ENCODE measurements at regions not wholly inside any gene's neighbourhood (a gene's known extent, or its start where the extent isn't known, plus 50 kb on each side); places are given as distances from the start of the nearest gene placed in this dataset.
"Not testable (repeated sequence)": the region's sequence is repeated elsewhere in the genome, so short reads cannot be mapped to it uniquely, and the experiment has no call there.

DNA sequence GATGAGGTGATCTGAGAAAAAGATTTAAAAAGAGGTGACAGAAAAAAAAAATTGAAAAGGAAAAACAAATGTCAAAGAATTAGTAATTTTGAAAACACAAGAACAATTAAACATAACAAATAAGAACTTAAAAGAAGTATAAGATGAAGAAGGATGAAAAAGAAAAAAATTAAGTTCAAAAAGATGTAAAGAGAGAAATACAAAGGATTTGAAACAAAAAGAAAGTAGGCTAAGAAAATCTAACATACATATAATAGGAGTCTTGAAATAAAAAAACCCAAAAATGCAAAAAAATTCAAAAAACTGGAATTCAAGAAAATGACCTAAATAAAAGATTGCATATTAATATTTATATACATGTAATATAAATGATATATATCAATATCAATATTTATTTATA, 949.2 kb downstream of the MCTP2 start:
- Histone ChIP-seq H3K36me3 (ENCODE audit: insufficient read depth, low read length) (no peaks in the 10 kb centered on the region), H3K9me3 (ENCODE audit: control insufficient read depth, insufficient read depth, low read length) (peaks cover 4% of the 10 kb centered on the region; the same call in 1 of the 2 replicates), H3K9ac (ENCODE audit: low read depth, low read length) (no peak overlapping the region), H3K4me1 (ENCODE audit: insufficient read depth, low read length) (no peaks in the 10 kb centered on the region)

DNA sequence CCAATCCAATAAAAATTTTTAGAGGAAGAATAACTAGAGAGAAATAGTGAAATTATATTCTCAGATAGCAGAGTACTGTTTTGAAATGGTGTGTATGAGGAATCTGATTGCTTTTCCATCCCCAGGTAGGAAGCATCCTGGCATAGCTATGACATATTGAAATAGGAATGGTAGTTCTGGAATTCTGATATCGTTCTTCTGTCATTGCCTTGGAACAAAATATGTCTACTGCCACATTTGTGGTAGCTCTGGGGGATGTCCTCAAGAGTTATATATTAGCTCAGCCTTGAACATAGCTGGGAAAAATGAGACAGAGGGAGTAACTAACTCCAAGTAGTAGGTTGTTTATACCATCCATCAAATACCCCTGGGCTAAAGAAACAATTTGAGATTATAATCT, 950.7 kb downstream of the MCTP2 start:
- H3K4me1 ChIP-seq (ENCODE audit: insufficient read depth, low read length) = no peaks in the 10 kb centered on the region
- no peak overlapping the region for H3K9ac ChIP-seq (ENCODE audit: low read depth, low read length)

DNA sequence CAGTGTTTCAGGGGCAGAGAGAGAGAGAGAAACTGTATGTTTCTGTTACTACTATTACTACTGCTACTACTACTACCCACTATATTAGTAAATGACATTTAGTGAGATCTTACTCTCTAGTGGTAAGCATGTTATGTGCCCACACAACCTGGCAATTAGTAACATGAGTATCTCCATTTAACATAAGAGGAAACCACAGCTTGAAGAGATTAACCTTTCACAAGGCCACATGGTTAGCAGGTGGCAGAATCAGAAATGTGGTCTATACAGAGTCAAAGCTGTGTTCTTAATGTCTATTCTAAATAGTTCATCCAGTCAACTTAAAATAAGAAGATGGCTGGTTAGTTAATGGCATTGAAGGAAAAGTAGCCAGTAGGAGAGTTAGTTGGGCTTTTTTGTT, 961.6 kb downstream of the MCTP2 start:
- Histone ChIP-seq H3K4me1 (ENCODE audit: insufficient read depth, low read length) (no peaks in the 10 kb centered on the region), H3K9ac (ENCODE audit: low read depth, low read length) (no peak overlapping the region), H3K9me3 (ENCODE audit: control insufficient read depth, insufficient read depth, low read length) (no peaks in the 10 kb centered on the region; the same call in 1 of the 2 replicates)

More for the DNA sequence above, 950.7 kb downstream of the MCTP2 start:
- Histone ChIP-seq H3K9me3 (ENCODE audit: control insufficient read depth, insufficient read depth, low read length) (peaks cover 4% of the 10 kb centered on the region; the same call in 1 of the 2 replicates), H3K36me3 (ENCODE audit: insufficient read depth, low read length) (no peaks in the 10 kb centered on the region)

DNA sequence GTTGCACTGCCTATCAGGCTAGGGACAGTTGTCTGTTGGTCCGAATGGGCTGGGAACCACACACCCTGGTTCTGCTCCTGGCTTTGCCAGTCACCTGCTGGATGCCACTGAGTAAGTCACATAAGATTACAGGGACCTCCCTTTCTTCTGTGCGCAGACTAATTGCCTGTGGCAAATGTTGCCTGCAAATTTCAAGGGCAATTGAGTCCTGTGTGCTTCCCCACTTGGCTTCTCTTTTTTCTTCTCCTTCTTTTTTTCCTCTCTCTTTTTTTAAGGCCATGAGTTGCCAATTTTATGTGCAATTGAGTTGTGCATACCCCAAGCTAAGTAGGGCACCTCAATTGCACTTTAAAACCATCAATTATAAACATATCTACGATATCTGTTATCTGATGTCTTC, 963.4 kb downstream of the MCTP2 start:
- Histone ChIP-seq H3K9ac (ENCODE audit: low read depth, low read length) (no peak overlapping the region), H3K9me3 (ENCODE audit: control insufficient read depth, insufficient read depth, low read length) (no peaks in the 10 kb centered on the region), H3K4me1 (ENCODE audit: insufficient read depth, low read length) (no peaks in the 10 kb centered on the region), H3K36me3 (ENCODE audit: insufficient read depth, low read length) (no peaks in the 10 kb centered on the region)

More for the DNA sequence above, 961.6 kb downstream of the MCTP2 start:
- H3K36me3 ChIP-seq (ENCODE audit: insufficient read depth, low read length) = no peaks in the 10 kb centered on the region

DNA sequence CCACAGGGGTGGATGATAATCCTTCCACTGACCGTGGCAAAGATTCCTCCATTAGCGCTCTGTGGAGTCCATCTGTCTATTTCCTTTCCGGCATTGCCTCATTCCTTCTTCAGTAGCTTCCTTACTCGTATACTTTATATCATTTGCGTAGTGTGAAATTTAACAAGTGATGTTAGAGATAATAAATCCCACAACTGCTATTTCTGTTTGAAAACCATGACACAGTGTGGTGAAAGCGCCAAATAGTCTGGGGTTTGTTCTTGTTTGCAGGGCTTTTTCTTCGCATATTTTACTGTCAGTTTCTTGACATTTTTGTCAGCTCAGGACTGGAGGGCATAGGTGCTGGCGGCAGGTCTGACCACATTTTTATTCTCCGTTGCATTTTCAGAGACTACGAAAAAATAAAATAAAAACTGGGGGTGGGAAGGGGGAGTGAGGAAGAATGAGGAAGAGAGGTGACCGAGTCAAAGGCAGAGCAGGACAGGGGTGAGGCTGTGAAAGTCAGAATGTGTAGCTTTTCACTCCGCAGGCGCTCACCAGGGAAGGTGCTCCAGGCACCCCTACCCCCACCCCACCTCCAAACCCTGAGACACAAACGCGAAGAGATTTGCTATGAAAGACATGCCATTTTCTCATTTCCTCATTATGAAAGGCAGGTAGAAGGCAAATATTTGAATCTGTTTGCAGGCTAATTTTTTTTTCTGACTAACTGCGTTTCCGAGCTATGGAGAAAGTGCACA, 965.0 kb downstream of the MCTP2 start:
- Histone ChIP-seq H3K9me3 (ENCODE audit: control insufficient read depth, insufficient read depth, low read length) (no peaks in the 10 kb centered on the region; the same call in 1 of the 2 replicates), H3K36me3 (ENCODE audit: insufficient read depth, low read length) (no peaks in the 10 kb centered on the region), H3K9ac (ENCODE audit: low read depth, low read length) (no peak overlapping the region), H3K4me1 (ENCODE audit: insufficient read depth, low read length) (no peaks in the 10 kb centered on the region)

DNA sequence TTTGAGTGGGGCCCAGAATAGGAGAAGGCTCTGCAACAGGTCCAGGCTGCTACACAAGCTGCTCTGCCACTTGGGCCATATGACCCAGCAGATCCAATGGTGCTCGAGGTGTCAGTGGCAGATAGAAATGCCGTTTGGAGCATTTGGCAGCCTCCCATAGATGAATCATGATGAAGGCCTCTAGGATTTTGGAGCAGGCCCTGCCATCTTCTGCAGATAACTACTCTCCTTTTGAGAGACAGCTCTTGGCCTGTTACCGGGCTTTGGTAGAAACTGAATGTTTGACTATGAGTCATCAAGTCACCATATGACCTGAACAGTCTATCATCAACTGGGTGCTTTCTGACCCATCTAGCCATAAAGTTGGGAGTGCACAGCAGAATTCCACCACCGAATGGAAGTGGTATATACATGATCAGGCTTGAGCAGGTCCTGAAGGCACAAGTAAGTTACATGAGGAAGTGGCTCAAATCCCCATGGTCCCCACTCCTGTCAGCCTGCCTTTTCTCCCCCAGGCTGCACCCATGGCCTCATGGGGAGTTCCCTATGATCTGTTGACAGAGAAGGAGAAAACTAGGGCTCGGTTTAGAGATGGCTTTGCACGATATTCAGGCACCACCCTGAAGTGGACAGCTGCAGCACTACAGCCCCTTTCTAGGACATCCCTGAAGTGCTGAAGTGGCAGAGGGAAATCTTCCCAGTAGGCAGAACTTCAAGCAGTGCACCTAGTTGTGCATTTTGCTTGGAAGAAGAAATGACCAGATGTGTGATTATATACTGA, 971.4 kb downstream of the MCTP2 start:
- Histone ChIP-seq H3K36me3 (ENCODE audit: insufficient read depth, low read length) (no peaks in the 10 kb centered on the region), H3K9ac (ENCODE audit: low read depth, low read length) (no peak overlapping the region), H3K9me3 (ENCODE audit: control insufficient read depth, insufficient read depth, low read length) (peaks cover 2% of the 10 kb centered on the region; the same call in 1 of the 2 replicates), H3K4me1 (ENCODE audit: insufficient read depth, low read length) (no peaks in the 10 kb centered on the region)

DNA sequence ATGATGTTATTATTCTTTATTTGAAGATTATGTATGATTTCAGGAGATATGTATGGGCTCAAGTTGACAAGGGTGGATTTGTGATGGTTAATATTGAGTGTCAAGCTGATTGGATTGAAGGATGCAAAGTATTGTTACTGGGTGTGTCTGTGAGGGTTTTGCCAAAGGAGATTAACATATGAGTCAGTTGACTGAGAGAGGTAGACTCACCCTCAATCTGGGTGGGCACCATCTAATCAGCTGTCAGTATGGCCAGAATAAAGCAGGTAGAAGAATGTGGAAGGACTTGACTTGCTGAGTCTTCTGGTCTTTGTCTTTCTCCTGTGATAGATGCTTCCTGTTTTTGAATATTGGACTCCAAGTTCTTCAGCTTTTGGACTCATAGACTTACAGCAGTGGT, 973.7 kb downstream of the MCTP2 start:
- H3K9ac ChIP-seq (ENCODE audit: low read depth, low read length) = no peak overlapping the region
- no peaks in the 10 kb centered on the region for H3K4me1 ChIP-seq (ENCODE audit: insufficient read depth, low read length)
- H3K9me3 ChIP-seq (ENCODE audit: control insufficient read depth, insufficient read depth, low read length) = peaks cover 2% of the 10 kb centered on the region; the same call in 1 of the 2 replicates
- H3K36me3 ChIP-seq (ENCODE audit: insufficient read depth, low read length) = no peaks in the 10 kb centered on the region

DNA sequence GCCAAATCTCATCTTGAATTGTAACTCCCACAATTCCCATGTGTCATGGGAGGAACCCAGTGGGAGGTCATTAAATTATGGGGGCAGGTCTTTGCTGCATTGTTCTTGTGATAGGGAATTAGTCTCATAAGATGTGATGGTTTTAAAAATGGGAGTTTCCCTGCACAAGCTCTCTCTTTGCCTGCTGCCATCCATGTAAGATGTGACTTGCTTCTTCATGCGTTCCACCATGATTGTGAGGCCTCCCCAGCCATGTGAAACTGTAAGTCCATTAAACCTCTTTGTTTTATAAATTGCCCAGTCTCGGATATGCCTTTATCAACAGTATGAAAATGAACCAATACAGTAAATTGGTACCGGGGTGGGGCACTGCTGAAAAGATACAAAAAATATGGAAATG, 974.5 kb downstream of the MCTP2 start:
- H3K9me3 ChIP-seq (ENCODE audit: control insufficient read depth, insufficient read depth, low read length); H3K9ac ChIP-seq (ENCODE audit: low read depth, low read length); H3K36me3 ChIP-seq (ENCODE audit: insufficient read depth, low read length); H3K4me1 ChIP-seq (ENCODE audit: insufficient read depth, low read length): not testable (repeated sequence)

DNA sequence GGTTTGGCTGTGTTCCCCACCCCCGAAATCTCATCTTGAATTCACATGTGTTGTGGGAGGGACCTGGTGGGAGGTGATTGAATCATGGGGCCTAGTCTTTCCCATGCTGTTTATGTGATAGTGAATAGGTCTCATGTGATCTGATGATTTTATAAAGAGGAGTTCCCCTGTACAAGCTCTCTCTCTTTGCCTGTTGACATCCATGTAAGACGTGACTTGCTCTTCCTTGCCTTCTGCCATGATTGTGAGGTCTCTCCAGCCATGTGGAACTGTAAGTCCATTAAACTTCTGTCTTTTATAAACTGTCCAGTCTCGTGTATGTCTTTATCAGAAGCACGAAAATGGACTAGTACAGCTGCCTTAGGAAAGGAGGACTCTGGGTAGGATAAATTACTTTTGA, 976.7 kb downstream of the MCTP2 start:
- no peaks in the 10 kb centered on the region for H3K4me1 ChIP-seq (ENCODE audit: insufficient read depth, low read length)
- H3K36me3 ChIP-seq (ENCODE audit: insufficient read depth, low read length) = no peaks in the 10 kb centered on the region
- H3K9ac ChIP-seq (ENCODE audit: low read depth, low read length) = no peak overlapping the region
- H3K9me3 ChIP-seq (ENCODE audit: control insufficient read depth, insufficient read depth, low read length) = peaks cover 2% of the 10 kb centered on the region; the same call in 1 of the 2 replicates

DNA sequence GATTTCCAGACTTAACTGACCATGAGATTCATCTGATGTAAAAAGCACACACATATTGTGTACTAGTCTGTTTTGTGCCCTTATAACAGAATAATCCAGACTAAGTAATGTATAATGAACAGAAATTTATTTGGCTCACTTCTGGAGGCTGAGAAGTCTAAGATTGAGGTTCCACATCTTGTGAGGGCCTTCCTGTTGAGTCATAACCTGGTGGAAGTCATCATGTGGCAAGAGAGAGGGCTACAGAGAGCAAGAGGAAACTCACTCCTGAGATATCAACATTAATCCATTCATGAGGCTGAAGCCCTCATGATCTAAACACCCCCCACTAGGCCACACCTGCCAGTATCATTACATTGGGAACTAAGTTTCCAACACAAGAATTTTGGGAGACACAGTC, 977.6 kb downstream of the MCTP2 start:
- no peak overlapping the region for H3K9ac ChIP-seq (ENCODE audit: low read depth, low read length)
- H3K9me3 ChIP-seq (ENCODE audit: control insufficient read depth, insufficient read depth, low read length) = peaks cover 2% of the 10 kb centered on the region; the same call in 1 of the 2 replicates
- H3K4me1 ChIP-seq (ENCODE audit: insufficient read depth, low read length) = no peaks in the 10 kb centered on the region
- H3K36me3 ChIP-seq (ENCODE audit: insufficient read depth, low read length) = no peaks in the 10 kb centered on the region

DNA sequence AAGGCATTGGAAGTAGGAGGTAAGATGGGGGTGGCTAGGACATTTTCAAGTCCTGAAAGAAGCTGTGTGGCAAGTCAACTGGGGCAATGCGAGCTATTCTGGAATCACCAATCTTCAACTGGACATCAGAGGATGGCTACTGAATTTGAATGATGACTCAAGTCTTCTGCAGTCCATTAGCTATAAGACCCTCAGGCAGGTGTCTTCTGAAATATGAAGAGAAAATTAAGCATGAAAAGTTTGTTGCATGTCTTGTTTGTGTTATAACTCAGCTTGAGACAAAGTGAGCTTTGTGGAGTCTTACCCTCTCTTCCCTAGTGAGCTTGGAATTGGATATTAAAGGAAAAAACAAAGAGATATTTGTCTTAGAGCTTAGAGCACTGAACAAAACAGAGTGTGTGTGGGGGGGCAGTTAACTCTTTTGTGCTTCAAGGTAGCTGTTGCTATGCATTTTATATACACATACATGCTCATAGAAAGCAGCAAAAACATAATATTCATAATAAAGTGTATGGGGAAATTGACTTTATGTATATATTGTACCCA, 979.1 kb downstream of the MCTP2 start:
- no peaks in the 10 kb centered on the region for H3K36me3 ChIP-seq (ENCODE audit: insufficient read depth, low read length)
- no peaks in the 10 kb centered on the region for H3K4me1 ChIP-seq (ENCODE audit: insufficient read depth, low read length)
- no peak overlapping the region for H3K9ac ChIP-seq (ENCODE audit: low read depth, low read length)
- H3K9me3 ChIP-seq (ENCODE audit: control insufficient read depth, insufficient read depth, low read length) = no peaks in the 10 kb centered on the region

DNA sequence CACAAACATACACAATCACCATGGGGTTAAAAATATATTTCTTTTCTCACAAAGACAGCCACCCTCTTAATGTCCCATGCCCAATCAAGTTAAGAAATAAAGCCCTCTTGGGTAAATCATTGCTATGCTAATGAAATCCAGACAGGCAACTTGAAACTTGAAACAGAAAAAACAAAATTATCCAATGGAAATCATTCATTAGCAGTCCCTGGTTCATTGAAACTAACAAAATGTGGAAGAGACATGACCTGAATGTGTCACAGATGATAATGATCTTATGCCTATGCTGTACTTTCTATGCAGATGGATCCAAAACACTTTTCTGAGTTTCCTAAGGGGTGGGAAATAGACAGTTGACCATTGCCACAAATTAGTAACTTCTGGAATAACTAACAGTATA, 983.7 kb downstream of the MCTP2 start:
- Histone ChIP-seq H3K9me3 (ENCODE audit: control insufficient read depth, insufficient read depth, low read length) (no peaks in the 10 kb centered on the region), H3K4me1 (ENCODE audit: insufficient read depth, low read length) (no peaks in the 10 kb centered on the region), H3K9ac (ENCODE audit: low read depth, low read length) (no peak overlapping the region), H3K36me3 (ENCODE audit: insufficient read depth, low read length) (no peaks in the 10 kb centered on the region)

DNA sequence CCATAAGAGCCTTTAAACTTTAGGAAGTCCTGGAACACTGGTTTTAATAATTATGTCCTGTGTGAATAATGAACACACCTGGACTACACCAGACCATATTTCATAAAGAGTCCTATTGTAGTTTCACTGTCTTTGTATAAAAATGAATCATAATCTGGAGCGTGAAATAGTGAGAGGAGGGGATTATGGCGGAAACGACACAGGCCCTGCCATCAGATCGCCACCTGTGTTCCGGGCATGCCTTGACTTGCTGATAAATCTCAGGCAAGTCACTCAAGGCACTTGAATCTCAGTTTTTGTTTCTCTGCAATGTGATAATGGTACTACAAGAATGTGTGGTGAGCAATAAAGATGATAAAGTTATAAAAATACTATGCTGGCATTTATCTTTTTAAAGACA, 995.5 kb downstream of the MCTP2 start:
- no peaks in the 10 kb centered on the region for H3K4me1 ChIP-seq (ENCODE audit: insufficient read depth, low read length)
- no peaks in the 10 kb centered on the region for H3K9me3 ChIP-seq (ENCODE audit: control insufficient read depth, insufficient read depth, low read length)
- H3K36me3 ChIP-seq (ENCODE audit: insufficient read depth, low read length) = no peaks in the 10 kb centered on the region
- H3K9ac ChIP-seq (ENCODE audit: low read depth, low read length) = no peak overlapping the region

DNA sequence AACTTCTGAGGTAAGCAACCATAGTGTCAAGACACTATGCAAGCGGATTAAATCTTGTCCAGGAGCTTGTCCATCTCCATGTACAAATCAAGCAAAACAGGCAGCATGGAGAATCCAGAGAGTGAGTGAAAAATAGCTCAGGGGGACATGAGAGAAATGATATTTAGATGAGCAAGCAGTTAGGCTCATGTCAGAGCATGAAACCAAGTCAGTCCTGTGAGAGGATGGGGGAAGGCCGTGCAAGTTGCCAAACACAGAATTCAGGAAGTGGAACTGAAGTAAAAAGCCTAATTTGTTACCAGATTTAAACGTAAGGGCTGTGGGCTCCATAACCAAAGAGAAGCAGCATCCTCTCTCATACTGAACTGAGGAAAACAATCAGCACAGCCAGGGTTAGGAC, 995.9 kb downstream of the MCTP2 start:
- Histone ChIP-seq H3K36me3 (ENCODE audit: insufficient read depth, low read length) (no peaks in the 10 kb centered on the region), H3K9ac (ENCODE audit: low read depth, low read length) (no peak overlapping the region), H3K4me1 (ENCODE audit: insufficient read depth, low read length) (no peaks in the 10 kb centered on the region), H3K9me3 (ENCODE audit: control insufficient read depth, insufficient read depth, low read length) (no peaks in the 10 kb centered on the region)
